ENCODE measurements at regions not wholly inside any gene's neighbourhood (a gene's known extent, or its start where the extent isn't known, plus 50 kb on each side); places are given as distances from the start of the nearest gene placed in this dataset.

DNA sequence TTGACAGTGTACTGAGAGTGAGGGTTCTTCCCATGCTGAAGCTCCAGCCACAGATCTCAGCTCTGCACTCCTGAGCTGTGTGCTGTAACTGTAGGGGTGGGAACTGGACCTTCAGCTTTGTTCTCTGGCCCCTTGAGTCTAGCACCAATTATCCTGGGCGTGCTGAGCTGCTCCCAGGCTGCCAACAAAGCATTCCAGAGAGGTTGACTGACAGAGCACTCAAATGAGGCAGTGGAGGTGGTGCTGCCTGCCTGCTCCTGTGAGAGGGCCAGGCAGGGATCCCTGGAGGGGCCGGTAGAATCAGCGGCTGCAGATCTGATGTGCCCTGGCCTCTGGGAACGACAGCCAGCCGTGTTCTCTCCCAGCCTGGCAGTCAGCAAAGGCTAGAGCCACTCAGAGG, 375.7 kb upstream of the AADAT start:
- TF ChIP-seq EZH2 (IDR thresholded peaks at IDR 0.05; ENCODE audit: low read length) = no peak
- TF ChIP-seq, protein P1, sequence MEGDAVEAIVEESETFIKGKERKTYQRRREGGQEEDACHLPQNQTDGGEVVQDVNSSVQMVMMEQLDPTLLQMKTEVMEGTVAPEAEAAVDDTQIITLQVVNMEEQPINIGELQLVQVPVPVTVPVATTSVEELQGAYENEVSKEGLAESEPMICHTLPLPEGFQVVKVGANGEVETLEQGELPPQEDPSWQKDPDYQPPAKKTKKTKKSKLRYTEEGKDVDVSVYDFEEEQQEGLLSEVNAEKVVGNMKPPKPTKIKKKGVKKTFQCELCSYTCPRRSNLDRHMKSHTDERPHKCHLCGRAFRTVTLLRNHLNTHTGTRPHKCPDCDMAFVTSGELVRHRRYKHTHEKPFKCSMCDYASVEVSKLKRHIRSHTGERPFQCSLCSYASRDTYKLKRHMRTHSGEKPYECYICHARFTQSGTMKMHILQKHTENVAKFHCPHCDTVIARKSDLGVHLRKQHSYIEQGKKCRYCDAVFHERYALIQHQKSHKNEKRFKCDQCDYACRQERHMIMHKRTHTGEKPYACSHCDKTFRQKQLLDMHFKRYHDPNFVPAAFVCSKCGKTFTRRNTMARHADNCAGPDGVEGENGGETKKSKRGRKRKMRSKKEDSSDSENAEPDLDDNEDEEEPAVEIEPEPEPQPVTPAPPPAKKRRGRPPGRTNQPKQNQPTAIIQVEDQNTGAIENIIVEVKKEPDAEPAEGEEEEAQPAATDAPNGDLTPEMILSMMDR (optimal IDR thresholded peaks at IDR 0.05 in 1 of 3, IDR thresholded peaks at IDR 0.05 in 1 of 3, conservative IDR thresholded peaks at IDR 0.05 in 1 of 3; ENCODE audit: extremely low read depth in 1 of 3, insufficient read depth in 2 of 3, low read length in 3 of 3) = no peak
- Histone ChIP-seq H3K79me2 (ENCODE audit: control insufficient read depth, insufficient read depth, low read length) (no peaks in the 10 kb centered on the region), H3K36me3 (ENCODE audit: control insufficient read depth in 2 of 2, extremely low read depth in 1 of 2, insufficient read depth in 2 of 2, low read length in 2 of 2) (no peaks in the 10 kb centered on the region), H3K4me2 (ENCODE audit: control insufficient read depth, extremely low read depth, insufficient read depth, low read depth, low read length) (no peak overlapping the region), H3K4me3 (ENCODE audit: control insufficient read depth in 2 of 3, extremely low read depth in 1 of 3, insufficient read depth in 2 of 3, low read depth in 1 of 3, low read length in 3 of 3) (no peak overlapping the region), H3K9me3 (ENCODE audit: control insufficient read depth, low read depth, low read length) (no peaks in the 10 kb centered on the region), H3K4me1 (ENCODE audit: control insufficient read depth, extremely low read depth, insufficient read depth, low read length) (no peaks in the 10 kb centered on the region), H4K20me1 (ENCODE audit: control insufficient read depth, extremely low read depth, insufficient read depth, low read length) (no peaks in the 10 kb centered on the region), H3K9ac (ENCODE audit: control insufficient read depth, extremely low read depth, insufficient read depth, low read length) (no peak overlapping the region), H3K27me3 (ENCODE audit: control insufficient read depth, extremely low read depth, insufficient read depth, low read length) (no peaks in the 10 kb centered on the region), H3K9me1 (ENCODE audit: control insufficient read depth, extremely low read depth, insufficient read depth, low read length) (no peaks in the 10 kb centered on the region), H2AFZ (ENCODE audit: control insufficient read depth, low read length) (peak overlapping the region; percentile 28), H3K27ac (ENCODE audit: control insufficient read depth, insufficient read depth, low read length) (no peak overlapping the region)
- no peak for FAIRE-seq
- no peak for DNase-seq (ENCODE audit: low read depth, low spot score)
- dilution Hi-C loops (cut with MboI; ENCODE audit: extremely low pct_ligation_motif_present, low sequenced_read_pairs) = no loop called here

DNA sequence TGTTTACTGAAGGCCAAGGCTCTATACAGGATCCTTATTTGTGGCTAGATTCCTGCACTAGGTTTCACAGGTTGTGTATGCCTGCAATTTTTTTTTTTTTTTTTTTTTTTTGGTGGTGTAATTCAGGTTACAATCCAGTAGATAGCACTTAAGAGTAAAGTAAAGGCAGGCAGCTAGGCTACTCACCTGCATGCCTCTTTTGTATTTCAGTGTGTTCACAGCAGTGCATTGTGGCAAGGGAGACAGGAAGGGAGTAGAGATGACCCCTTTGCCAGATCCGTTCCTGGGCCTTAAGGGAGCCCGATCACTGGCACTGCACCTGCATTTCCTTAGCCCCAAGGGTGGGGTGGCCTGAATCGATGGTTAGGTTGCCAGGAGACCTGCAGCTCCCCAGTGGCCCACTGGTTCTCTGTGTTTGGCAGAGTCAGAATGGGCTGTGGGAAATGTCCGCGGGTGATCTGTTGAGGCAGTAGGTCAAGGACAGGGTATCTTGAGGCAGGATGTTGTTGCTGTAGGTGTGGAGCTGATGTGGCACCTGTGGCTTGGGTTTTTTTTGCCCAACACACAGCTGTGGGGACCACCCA, 374.9 kb upstream of the AADAT start:
- H3K4me3 ChIP-seq (ENCODE audit: control insufficient read depth in 2 of 3, extremely low read depth in 1 of 3, insufficient read depth in 2 of 3, low read depth in 1 of 3, low read length in 3 of 3) = no peak overlapping the region
- no peak for TF ChIP-seq EZH2 (IDR thresholded peaks at IDR 0.05; ENCODE audit: low read length)
- TF ChIP-seq, protein P1 (optimal IDR thresholded peaks at IDR 0.05 in 1 of 3, IDR thresholded peaks at IDR 0.05 in 1 of 3, conservative IDR thresholded peaks at IDR 0.05 in 1 of 3; ENCODE audit: extremely low read depth in 1 of 3, insufficient read depth in 2 of 3, low read length in 3 of 3) = peak in 1 of 3 experiments; percentile 13
- H3K27ac ChIP-seq (ENCODE audit: control insufficient read depth, insufficient read depth, low read length) = no peak overlapping the region
- FAIRE-seq (no peak), DNase-seq (ENCODE audit: low read depth, low spot score) (no peak)
- no peaks in the 10 kb centered on the region for H3K9me3 ChIP-seq (ENCODE audit: control insufficient read depth, low read depth, low read length)
- H2AFZ ChIP-seq (ENCODE audit: control insufficient read depth, low read length) = no peak overlapping the region
- H3K4me2 ChIP-seq (ENCODE audit: control insufficient read depth, extremely low read depth, insufficient read depth, low read depth, low read length) = no peak overlapping the region
- H4K20me1 ChIP-seq (ENCODE audit: control insufficient read depth, extremely low read depth, insufficient read depth, low read length) = no peaks in the 10 kb centered on the region
- H3K4me1 ChIP-seq (ENCODE audit: control insufficient read depth, extremely low read depth, insufficient read depth, low read length) = no peaks in the 10 kb centered on the region
- no peaks in the 10 kb centered on the region for H3K36me3 ChIP-seq (ENCODE audit: control insufficient read depth in 2 of 2, extremely low read depth in 1 of 2, insufficient read depth in 2 of 2, low read length in 2 of 2)
- no peaks in the 10 kb centered on the region for H3K27me3 ChIP-seq (ENCODE audit: control insufficient read depth, extremely low read depth, insufficient read depth, low read length)
- no peaks in the 10 kb centered on the region for H3K9me1 ChIP-seq (ENCODE audit: control insufficient read depth, extremely low read depth, insufficient read depth, low read length)
- dilution Hi-C loops (cut with MboI; ENCODE audit: extremely low pct_ligation_motif_present, low sequenced_read_pairs) = no loop called here
- no peak overlapping the region for H3K9ac ChIP-seq (ENCODE audit: control insufficient read depth, extremely low read depth, insufficient read depth, low read length)
- no peaks in the 10 kb centered on the region for H3K79me2 ChIP-seq (ENCODE audit: control insufficient read depth, insufficient read depth, low read length)
